SU-DHL-6 (cell line): ENCODE measurements at regions not wholly inside any gene's neighbourhood (a gene's known extent, or its start where the extent isn't known, plus 50 kb on each side); places are given as distances from the start of the nearest gene placed in this dataset.

Experiments used
- H2AFZ ChIP-seq: fragments of 200-600 bp; sonication (generic); 2 replicates; pipeline ENCODE4 v1.6.1; 2014; ENCODE audit warnings: low read depth, mild to moderate bottlenecking, moderate library complexity, mixed read lengths, antibody characterized with exemption, low read length; ENCODE audit not compliant: severe bottlenecking
- H3F3A ChIP-seq: fragments of 200-600 bp; shearing (Covaris generic); 2 replicates; pipeline ENCODE4 v1.6.0; 2016; ENCODE audit warnings: antibody characterized with exemption, mild to moderate bottlenecking; ENCODE audit not compliant: insufficient read depth
- H3K27ac ChIP-seq: fragments of 200-600 bp; sonication (generic); 2 replicates; pipeline ENCODE4 v1.5.1; 2016; ENCODE audit warnings: low read depth, mild to moderate bottlenecking, low read length, moderate library complexity, mixed read lengths
- H3K27me3 ChIP-seq: fragments of 200-600 bp; sonication (generic), shearing (Covaris generic); 2 replicates; pipeline ENCODE4 v1.6.0; 2014; ENCODE audit warnings: mild to moderate bottlenecking, low read length
- H3K36me3 ChIP-seq: fragments of 200-600 bp; sonication (generic); 2 replicates; pipeline ENCODE4 v1.6.1; 2014; ENCODE audit warnings: mild to moderate bottlenecking, low read length, mixed read lengths
- H3K4me2 ChIP-seq: fragments of 300-600, 200-600 bp; shearing (Covaris generic), sonication (generic); 2 replicates; pipeline ENCODE4 v1.6.0; 2014; ENCODE audit warnings: low read length, low read depth, mild to moderate bottlenecking; ENCODE audit not compliant: poor library complexity, severe bottlenecking
- H3K4me3 ChIP-seq: fragments of 200-600 bp; sonication (generic); 2 replicates; pipeline ENCODE4 v1.5.1; 2014; ENCODE audit warnings: antibody characterized with exemption, low read length, mild to moderate bottlenecking, mixed read lengths; ENCODE audit not compliant: insufficient read depth, poor library complexity, severe bottlenecking
- H3K79me2 ChIP-seq: fragments of 200-600 bp; sonication (generic); 2 replicates; pipeline ENCODE4 v1.6.1; 2014; ENCODE audit warnings: mild to moderate bottlenecking, low read length, moderate library complexity; ENCODE audit not compliant: insufficient read depth
- H3K9ac ChIP-seq: fragments of 200-600 bp; sonication (generic); 2 replicates; pipeline ENCODE4 v1.7.0; 2014; ENCODE audit warnings: mild to moderate bottlenecking, low read length
- H3K9me2 ChIP-seq: fragments of 200-600 bp; sonication (generic); replicated peaks from 2 replicates; pipeline ENCODE4 v1.6.1; 2014; ENCODE audit warnings: low read length; ENCODE audit not compliant: insufficient read depth
- H3K9me3 ChIP-seq: fragments of 200-600 bp; sonication (generic); 2 replicates; pipeline ENCODE4 v1.6.1; 2014; ENCODE audit warnings: low read length, mixed read lengths; ENCODE audit not compliant: insufficient read depth
- H4K20me1 ChIP-seq: fragments of 200-600 bp; sonication (generic); 2 replicates; pipeline ENCODE4 v1.6.1; 2014; ENCODE audit warnings: low read depth, mild to moderate bottlenecking, antibody characterized with exemption, low read length, moderate library complexity, mixed read lengths
- EZH2phosphoT487 ChIP-seq: fragments of 200-600 bp; sonication (generic), shearing (Covaris generic); conservative IDR thresholded peaks from 2 replicates; pipeline ENCODE4 v1.6.1; 2018; ENCODE audit warnings: mild to moderate bottlenecking, antibody characterized with exemption, low read length, moderate library complexity, mixed read lengths
- TF ChIP-seq, protein P1 (sequence below): fragments of 200-600 bp; sonication (generic); IDR thresholded peaks from one replicate; pipeline ENCODE4 v1.5.1; 2017; ENCODE audit warnings: antibody characterized with exemption, mild to moderate bottlenecking, low read length, moderate library complexity; ENCODE audit not compliant: insufficient read depth, poor library complexity, severe bottlenecking

DNA sequence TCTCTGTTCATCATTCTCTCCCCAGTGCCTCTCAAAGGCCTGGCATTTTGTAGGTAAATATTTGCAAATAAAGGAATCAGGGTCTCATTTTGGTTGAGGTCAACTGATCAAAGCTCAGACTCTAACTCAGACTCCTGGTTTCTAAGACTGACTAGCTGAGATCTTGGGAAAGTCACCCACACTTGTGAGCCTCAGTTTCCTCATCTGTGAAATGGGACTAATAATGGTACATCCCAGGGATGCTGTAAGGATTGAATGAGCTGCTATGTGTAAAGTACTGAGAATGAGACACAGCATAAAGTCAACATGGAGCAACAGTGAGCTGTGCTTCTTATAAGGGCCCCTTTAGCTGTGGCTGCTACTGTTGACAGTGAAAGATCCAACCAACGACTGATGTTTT is 70.6 kb upstream of the XYLT1 start:
- Histone ChIP-seq H3K4me2 (no peak overlapping the region), H3K9ac (no peak overlapping the region), H3F3A (no peaks in the 10 kb centered on the region), H3K9me3 (no peaks in the 10 kb centered on the region), H3K4me3 (no peak overlapping the region), H3K79me2 (no peaks in the 10 kb centered on the region), H2AFZ (no peak overlapping the region), H4K20me1 (no peaks in the 10 kb centered on the region), H3K27ac (no peak overlapping the region), H3K27me3 (no peaks in the 10 kb centered on the region), H3K9me2 (no peaks in the 10 kb centered on the region), H3K36me3 (no peaks in the 10 kb centered on the region)
- TF ChIP-seq EZH2phosphoT487: no peak
- TF ChIP-seq, protein P1, sequence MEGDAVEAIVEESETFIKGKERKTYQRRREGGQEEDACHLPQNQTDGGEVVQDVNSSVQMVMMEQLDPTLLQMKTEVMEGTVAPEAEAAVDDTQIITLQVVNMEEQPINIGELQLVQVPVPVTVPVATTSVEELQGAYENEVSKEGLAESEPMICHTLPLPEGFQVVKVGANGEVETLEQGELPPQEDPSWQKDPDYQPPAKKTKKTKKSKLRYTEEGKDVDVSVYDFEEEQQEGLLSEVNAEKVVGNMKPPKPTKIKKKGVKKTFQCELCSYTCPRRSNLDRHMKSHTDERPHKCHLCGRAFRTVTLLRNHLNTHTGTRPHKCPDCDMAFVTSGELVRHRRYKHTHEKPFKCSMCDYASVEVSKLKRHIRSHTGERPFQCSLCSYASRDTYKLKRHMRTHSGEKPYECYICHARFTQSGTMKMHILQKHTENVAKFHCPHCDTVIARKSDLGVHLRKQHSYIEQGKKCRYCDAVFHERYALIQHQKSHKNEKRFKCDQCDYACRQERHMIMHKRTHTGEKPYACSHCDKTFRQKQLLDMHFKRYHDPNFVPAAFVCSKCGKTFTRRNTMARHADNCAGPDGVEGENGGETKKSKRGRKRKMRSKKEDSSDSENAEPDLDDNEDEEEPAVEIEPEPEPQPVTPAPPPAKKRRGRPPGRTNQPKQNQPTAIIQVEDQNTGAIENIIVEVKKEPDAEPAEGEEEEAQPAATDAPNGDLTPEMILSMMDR: no peak

DNA sequence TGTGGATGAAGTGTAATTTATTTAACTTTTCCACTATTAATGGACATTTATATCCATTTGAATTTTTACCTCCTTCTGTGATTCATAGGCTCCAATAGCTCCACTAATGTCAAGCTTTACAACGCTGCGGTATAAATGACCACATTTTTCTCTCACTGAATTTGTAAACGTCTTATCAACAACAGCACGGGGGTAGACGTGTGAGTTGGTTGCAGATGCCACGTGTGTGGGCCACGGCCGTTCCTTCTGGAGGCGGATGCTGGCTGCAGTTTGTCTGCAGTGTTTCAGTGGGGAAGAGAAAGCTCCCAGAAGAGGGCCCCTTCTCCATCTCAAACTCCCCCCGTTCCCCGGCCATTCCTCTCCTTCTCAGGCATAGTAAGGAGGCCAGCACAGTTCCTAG is 68.2 kb upstream of the XYLT1 start:
- Histone ChIP-seq H3K27me3 (0 out of 2 replicates have a peak, but pooled peaks cover 4% of the 10 kb centered on the region), H3K27ac (no peak overlapping the region), H4K20me1 (no peaks in the 10 kb centered on the region), H3K9me3 (no peaks in the 10 kb centered on the region), H3K4me3 (no peak overlapping the region), H3K79me2 (no peaks in the 10 kb centered on the region), H2AFZ (no peak overlapping the region), H3K9me2 (no peaks in the 10 kb centered on the region), H3K36me3 (no peaks in the 10 kb centered on the region), H3K9ac (no peak overlapping the region), H3F3A (no peaks in the 10 kb centered on the region), H3K4me2 (no peak overlapping the region)
- TF ChIP-seq EZH2phosphoT487: no peak
- TF ChIP-seq, protein P1: no peak

DNA sequence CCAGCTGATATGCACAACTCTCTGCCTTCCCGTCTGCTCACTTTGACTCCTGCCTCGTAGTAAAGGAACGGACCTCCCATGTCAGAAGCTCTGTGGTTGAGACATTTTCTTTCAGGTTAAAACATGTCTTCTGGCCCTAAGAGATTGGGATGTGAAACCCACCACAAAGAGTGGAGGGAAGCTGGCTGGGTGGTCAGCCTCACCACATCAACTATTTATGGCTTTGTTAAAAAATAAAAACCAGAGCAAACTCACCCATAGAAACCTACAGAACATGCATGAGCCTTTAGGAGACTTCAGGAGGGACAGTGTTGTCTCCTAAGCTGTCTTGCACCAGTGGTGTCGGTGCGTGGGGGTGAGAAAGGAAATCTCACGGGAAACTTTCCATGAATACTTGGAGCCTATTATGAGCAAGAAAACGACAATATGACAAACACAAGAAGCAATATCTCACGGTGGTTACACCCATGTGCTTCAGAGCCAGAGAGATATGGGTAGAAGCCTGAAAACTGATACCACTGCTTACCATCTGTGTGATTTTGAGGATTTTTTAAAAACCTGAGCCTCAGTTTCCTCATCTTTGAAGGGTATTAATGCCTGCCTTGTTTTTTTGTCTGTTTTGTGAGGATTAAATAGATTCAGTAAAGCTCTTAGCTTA is 61.7 kb upstream of the XYLT1 start:
- H4K20me1 ChIP-seq: no peaks in the 10 kb centered on the region
- no peaks in the 10 kb centered on the region for H3F3A ChIP-seq
- no peaks in the 10 kb centered on the region for H3K79me2 ChIP-seq
- no peaks in the 10 kb centered on the region for H3K9me2 ChIP-seq
- no peaks in the 10 kb centered on the region for H3K36me3 ChIP-seq
- no peak overlapping the region for H3K4me3 ChIP-seq
- 0 out of 2 replicates have a peak, but pooled peaks cover 4% of the 10 kb centered on the region for H3K27me3 ChIP-seq
- no peaks in the 10 kb centered on the region for H3K9me3 ChIP-seq
- H3K27ac ChIP-seq: no peak overlapping the region
- H2AFZ ChIP-seq: no peak overlapping the region
- TF ChIP-seq, protein P1: no peak
- no peak for TF ChIP-seq EZH2phosphoT487
- no peak overlapping the region for H3K9ac ChIP-seq
- H3K4me2 ChIP-seq: no peak overlapping the region
